ENCODE measurements at regions not wholly inside any gene's neighbourhood (a gene's known extent, or its start where the extent isn't known, plus 50 kb on each side); places are given as distances from the start of the nearest gene placed in this dataset.

DNA sequence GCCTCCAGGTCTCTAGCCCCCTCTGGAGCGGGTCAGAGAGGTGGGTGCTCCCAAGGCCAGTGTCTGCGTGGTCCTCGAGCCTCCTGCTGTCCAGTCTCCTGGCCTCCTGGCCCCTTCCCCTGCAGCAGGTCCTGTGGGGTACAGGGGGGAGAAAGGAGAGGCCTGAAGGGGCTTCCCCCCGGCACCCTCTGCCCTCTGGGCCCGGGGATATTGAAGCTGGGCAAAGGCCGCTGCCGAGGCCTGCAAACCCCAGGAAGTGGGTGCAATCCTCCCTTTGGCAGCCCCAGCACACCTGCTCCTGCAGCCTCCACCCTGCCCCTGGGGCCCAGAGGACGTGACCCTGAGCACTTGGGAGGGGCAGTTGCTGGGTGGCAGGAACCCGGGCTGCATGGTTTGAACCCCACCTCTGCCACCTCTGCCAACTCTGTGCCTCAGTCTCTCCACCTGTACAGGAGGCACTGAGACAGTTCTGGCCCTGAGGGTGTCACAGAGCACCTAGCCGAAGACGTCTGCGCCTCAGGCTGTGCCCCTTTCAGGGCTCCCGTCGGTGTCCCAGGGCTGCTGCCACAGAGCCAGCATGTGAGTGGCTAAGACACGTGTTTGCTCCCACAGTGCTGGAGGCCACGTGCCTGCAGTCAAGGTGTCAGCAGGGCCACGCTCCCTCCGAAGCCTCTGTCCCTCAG, 59.1 kb upstream of the INPP5A start:
- TF ChIP-seq CTCF (IDR thresholded peaks at IDR 0.05) (no peak), POLR2A (IDR thresholded peaks at IDR 0.05) (no peak)

All from right lobe of liver (tissue), 4 donors.